Spleen (tissue), 11 donors: ENCODE measurements at regions not wholly inside any gene's neighbourhood (a gene's known extent, or its start where the extent isn't known, plus 50 kb on each side); places are given as distances from the start of the nearest gene placed in this dataset.

ENCODE experiments used
- DNase-seq: peaks from one replicate; pipeline ENCODE4 v3.0.0-alpha.2; 2020
- H3K27ac ChIP-seq, 8 donors: fragments of 200-600 bp; sonication (generic) in 7 of 8; 1 replicate in 4 of 8; 2 replicates in 4 of 8; pipeline versions ENCODE4 v1.5.0 to v1.8.0; 2016 to 2021; ENCODE audit warnings: inconsistent platforms in 4 of 8, mild to moderate bottlenecking in 4 of 8, moderate library complexity in 1 of 8
- H3K27me3 ChIP-seq, 7 donors: fragments of 200-600 bp; sonication (generic) in 6 of 7; replicated peaks in 1 of 7; 1 replicate in 4 of 7; 2 replicates in 3 of 7; pipeline versions ENCODE4 v1.5.0 to v1.8.0; 2016 to 2021; ENCODE audit warnings: inconsistent platforms in 3 of 7, mild to moderate bottlenecking in 1 of 7
- H3K36me3 ChIP-seq, 6 donors: fragments of 200-600 bp; sonication (generic) in 5 of 6; 1 replicate in 4 of 6; 2 replicates in 2 of 6; pipeline versions ENCODE4 v1.5.0 to v1.8.0; 2016 to 2021; ENCODE audit warnings: inconsistent platforms in 2 of 6
- H3K4me1 ChIP-seq, 6 donors: fragments of 200-600 bp; sonication (generic) in 5 of 6; 1 replicate in 3 of 6; 2 replicates in 3 of 6; pipeline versions ENCODE4 v1.5.0 to v1.8.0; 2016 to 2021; ENCODE audit warnings: inconsistent platforms in 3 of 6
- H3K4me3 ChIP-seq, 8 donors: fragments of 200-600 bp; sonication (generic) in 7 of 8; 1 replicate in 4 of 8; 2 replicates in 4 of 8; pipeline versions ENCODE4 v1.5.0 to v1.8.0; 2016 to 2021; ENCODE audit warnings: inconsistent platforms in 4 of 8, mild to moderate bottlenecking in 4 of 8, moderate library complexity in 2 of 8
- H3K9me3 ChIP-seq, 8 donors: fragments of 200-600 bp; sonication (generic) in 7 of 8; 1 replicate in 4 of 8; 2 replicates in 4 of 8; pipeline versions ENCODE4 v1.5.0 to v1.8.0; 2016 to 2021; ENCODE audit warnings: inconsistent platforms in 4 of 8
- POLR2A ChIP-seq, 3 donors: fragments of 450-650 bp; IDR thresholded peaks; one replicate each; pipeline ENCODE4 v1.5.1; 2017; ENCODE audit warnings: antibody characterized with exemption in 3 of 3, mild to moderate bottlenecking in 1 of 3
- POLR2AphosphoS5 ChIP-seq, 3 donors: sonication (generic); formaldehyde crosslinking; IDR thresholded peaks; one replicate each; pipeline ENCODE4 v1.5.1; 2017; ENCODE audit warnings: antibody characterized with exemption in 3 of 3
- WGBS, 5 donors: extraction: QIAGEN DNeasy Blood & Tissue Kit in 3 of 5; methylation state at CpG; one replicate each; pipeline versions ENCODE4 v1.1.5 to v1.1.7; 2013 to 2018; 5-methylcytosine and 5-hydroxymethylcytosine counted together
- intact Hi-C: fragments of 100-400 bp; cut with DNase I; formaldehyde crosslinking; loops from one replicate; pipeline ENCODE4 v1.15.0; 2023; ENCODE audit warnings: low total_unique reads
- TF ChIP-seq, protein P1 (sequence below), 11 experiments: fragments of 200-600 bp in 7 of 11; fragments of 450-650 bp in 4 of 11; sonication (generic) in 4 of 11; IDR thresholded peaks in 8 of 11; conservative IDR thresholded peaks in 3 of 11; 1 replicate in 7 of 11; 2 replicates in 4 of 11; pipeline versions ENCODE4 v1.4.0 to v1.8.0; 2016 to 2021; ENCODE audit warnings: antibody characterized with exemption in 11 of 11, inconsistent platforms in 4 of 11, mild to moderate bottlenecking in 1 of 11
- donor health status: healthy with polysubstance abuse.
- donor health status: DM: no; HTN: no; CAD: no; lungs with moderate emphysema.
- donor health status: DM: no; HTN: no; CAD: no.
- donor health status: Bipolar disorder and iron deficiency.
- donor health status: healthy.
- donor health status: DM: no; HTN: no; CAD: no.
- donor health status: DM: yes; HTN: yes; CAD: no.

DNA sequence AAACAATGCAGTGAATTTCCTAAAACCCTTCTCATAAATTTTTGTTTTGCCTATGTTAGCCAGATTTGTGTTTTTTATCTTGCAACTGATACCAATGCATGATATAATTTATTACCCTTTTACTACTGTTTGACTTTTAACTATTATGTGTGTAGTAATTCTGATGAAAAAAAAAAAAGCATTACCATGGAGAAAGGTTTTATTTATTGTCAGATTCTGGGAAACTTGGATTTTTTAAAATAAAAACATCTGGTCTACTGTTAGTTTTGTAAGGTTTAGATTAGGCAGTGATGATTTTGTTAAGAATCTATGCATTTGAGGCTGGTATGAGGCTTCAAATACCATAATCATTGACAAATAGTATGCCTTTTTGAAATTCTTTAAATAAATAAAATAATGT lies 470.4 kb upstream of the ROBO1 start:
- H3K36me3 ChIP-seq: no peaks in the 10 kb centered on the region
- no peaks in the 10 kb centered on the region for H3K27me3 ChIP-seq
- H3K4me3 ChIP-seq: no peak overlapping the region
- H3K4me1 ChIP-seq: no peaks in the 10 kb centered on the region
- DNase-seq: no peak
- H3K9me3 ChIP-seq: peaks cover 0 to 7% (median 0%) of the 10 kb centered on the region in 8 donors
- intact Hi-C loops: no loop called here
- H3K27ac ChIP-seq: no peak overlapping the region
- TF ChIP-seq POLR2AphosphoS5 (IDR thresholded peaks at IDR 0.05): no peak
- TF ChIP-seq POLR2A (IDR thresholded peaks at IDR 0.05): no peak

- no peak for DNase-seq
- Histone ChIP-seq H3K27me3 (no peaks in the 10 kb centered on the region), H3K9me3 (no peaks in the 10 kb centered on the region), H3K4me3 (no peak overlapping the region), H3K4me1 (no peaks in the 10 kb centered on the region), H3K36me3 (no peaks in the 10 kb centered on the region), H3K27ac (no peak overlapping the region)
- TF ChIP-seq POLR2A (IDR thresholded peaks at IDR 0.05): no peak
- TF ChIP-seq, protein P1, sequence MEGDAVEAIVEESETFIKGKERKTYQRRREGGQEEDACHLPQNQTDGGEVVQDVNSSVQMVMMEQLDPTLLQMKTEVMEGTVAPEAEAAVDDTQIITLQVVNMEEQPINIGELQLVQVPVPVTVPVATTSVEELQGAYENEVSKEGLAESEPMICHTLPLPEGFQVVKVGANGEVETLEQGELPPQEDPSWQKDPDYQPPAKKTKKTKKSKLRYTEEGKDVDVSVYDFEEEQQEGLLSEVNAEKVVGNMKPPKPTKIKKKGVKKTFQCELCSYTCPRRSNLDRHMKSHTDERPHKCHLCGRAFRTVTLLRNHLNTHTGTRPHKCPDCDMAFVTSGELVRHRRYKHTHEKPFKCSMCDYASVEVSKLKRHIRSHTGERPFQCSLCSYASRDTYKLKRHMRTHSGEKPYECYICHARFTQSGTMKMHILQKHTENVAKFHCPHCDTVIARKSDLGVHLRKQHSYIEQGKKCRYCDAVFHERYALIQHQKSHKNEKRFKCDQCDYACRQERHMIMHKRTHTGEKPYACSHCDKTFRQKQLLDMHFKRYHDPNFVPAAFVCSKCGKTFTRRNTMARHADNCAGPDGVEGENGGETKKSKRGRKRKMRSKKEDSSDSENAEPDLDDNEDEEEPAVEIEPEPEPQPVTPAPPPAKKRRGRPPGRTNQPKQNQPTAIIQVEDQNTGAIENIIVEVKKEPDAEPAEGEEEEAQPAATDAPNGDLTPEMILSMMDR (IDR thresholded peaks at IDR 0.05 in 8 of 11, conservative IDR thresholded peaks at IDR 0.05 in 3 of 11): no peak
- no peak for TF ChIP-seq POLR2AphosphoS5 (IDR thresholded peaks at IDR 0.05)
- 77 to 91% (median 84%) methylated on average over 3 of the region's 3 CpGs for WGBS, 5 donors
- intact Hi-C loops: no loop called here
Measured at GRCh38 chr3:80234706-80235105, 466.9 kb upstream of the ROBO1 start.

- intact Hi-C loops: no loop called here
- H3K27me3 ChIP-seq: no peaks in the 10 kb centered on the region
- no peaks in the 10 kb centered on the region for H3K4me1 ChIP-seq
- no peak for TF ChIP-seq POLR2A (IDR thresholded peaks at IDR 0.05)
- TF ChIP-seq, protein P1 (IDR thresholded peaks at IDR 0.05 in 8 of 11, conservative IDR thresholded peaks at IDR 0.05 in 3 of 11): no peak
- TF ChIP-seq POLR2AphosphoS5 (IDR thresholded peaks at IDR 0.05): no peak
- no peak overlapping the region for H3K27ac ChIP-seq
- no peaks in the 10 kb centered on the region for H3K36me3 ChIP-seq
- peaks cover 0 to 7% (median 2%) of the 10 kb centered on the region in 8 donors for H3K9me3 ChIP-seq
- 69 to 76% (median 74%) methylated on average over 2 of the region's 2 CpGs for WGBS, 5 donors
- H3K4me3 ChIP-seq: no peak overlapping the region
- no peak for DNase-seq
Measured at GRCh38 chr3:80233576-80233975, 465.8 kb upstream of the ROBO1 start.

DNA sequence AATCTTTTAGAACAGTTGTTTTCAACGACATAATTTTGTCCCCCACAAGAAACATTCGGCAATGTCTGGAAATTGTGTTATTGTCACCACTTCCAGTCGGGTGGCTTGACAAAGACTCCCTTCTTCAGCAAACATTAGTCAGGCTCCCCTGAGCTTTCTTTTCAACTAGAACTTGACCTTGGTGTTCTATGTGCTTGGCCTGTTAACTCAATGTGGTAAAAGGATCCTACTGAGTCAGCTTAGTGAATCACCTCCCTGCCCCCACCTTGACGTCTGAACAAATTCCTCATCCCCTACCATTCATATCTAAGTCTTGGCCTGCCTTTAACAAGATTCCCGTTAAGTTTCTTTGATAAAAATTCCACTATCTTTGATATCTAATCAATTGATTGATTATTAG lies 465.0 kb upstream of the ROBO1 start:
- Histone ChIP-seq H3K36me3 (no peaks in the 10 kb centered on the region), H3K9me3 (peaks cover 0 to 7% (median 3%) of the 10 kb centered on the region in 8 donors), H3K4me3 (no peak overlapping the region), H3K27me3 (no peaks in the 10 kb centered on the region), H3K4me1 (no peaks in the 10 kb centered on the region), H3K27ac (no peak overlapping the region)
- no peak for DNase-seq
- no peak for TF ChIP-seq POLR2AphosphoS5 (IDR thresholded peaks at IDR 0.05)
- no peak for TF ChIP-seq POLR2A (IDR thresholded peaks at IDR 0.05)
- TF ChIP-seq, protein P1 (IDR thresholded peaks at IDR 0.05 in 8 of 11, conservative IDR thresholded peaks at IDR 0.05 in 3 of 11): no peak
- 68 to 86% (median 77%) methylated on average over 5 of the region's 5 CpGs for WGBS, 5 donors
- intact Hi-C loops: no loop called here

DNA sequence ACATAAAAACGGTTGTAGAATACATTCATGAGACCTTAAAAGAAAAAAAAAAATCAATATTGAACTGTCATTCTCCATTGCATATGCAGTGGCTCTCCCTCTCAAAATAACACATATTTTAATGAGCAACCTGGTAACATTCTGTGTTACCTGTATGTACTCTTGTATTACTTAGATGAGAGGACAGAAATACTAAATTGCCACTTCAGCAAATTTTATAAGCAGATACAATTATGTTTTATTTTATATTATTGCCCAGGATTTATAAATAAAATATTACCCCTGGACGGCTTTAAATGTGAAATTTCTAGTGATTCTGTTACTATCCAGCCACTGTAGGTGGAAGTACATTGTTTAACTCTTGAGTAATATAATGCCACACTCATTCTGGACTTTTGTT lies 463.2 kb upstream of the ROBO1 start:
- Histone ChIP-seq H3K27me3 (no peaks in the 10 kb centered on the region), H3K36me3 (no peaks in the 10 kb centered on the region), H3K4me3 (no peak overlapping the region), H3K9me3 (peaks cover 0 to 7% (median 3%) of the 10 kb centered on the region in 8 donors), H3K27ac (no peak overlapping the region), H3K4me1 (no peaks in the 10 kb centered on the region)
- TF ChIP-seq POLR2AphosphoS5 (IDR thresholded peaks at IDR 0.05): no peak
- TF ChIP-seq, protein P1 (IDR thresholded peaks at IDR 0.05 in 8 of 11, conservative IDR thresholded peaks at IDR 0.05 in 3 of 11): no peak
- TF ChIP-seq POLR2A (IDR thresholded peaks at IDR 0.05): no peak
- 71 to 86% (median 75%) methylated on average over 2 of the region's 2 CpGs for WGBS, 5 donors
- intact Hi-C loops: no loop called here
- no peak for DNase-seq
